ENCODE measurements at regions not wholly inside any gene's neighbourhood (a gene's known extent, or its start where the extent isn't known, plus 50 kb on each side); places are given as distances from the start of the nearest gene placed in this dataset.

GRCh38 chr18:26639149-26639548 is 90.8 kb upstream of the KCTD1 start:
- BruUV-seq (replicated peaks) = no TSS peak
- Histone ChIP-seq H3K4me3 (replicated peaks in 1 of 3; ENCODE audit: insufficient read depth in 1 of 3, low read depth in 1 of 3, low read length in 3 of 3) (no peak overlapping the region), H3K9me3 (replicated peaks; ENCODE audit: control insufficient read depth, insufficient read depth, low read length) (no peaks in the 10 kb centered on the region), H2AFZ (ENCODE audit: low read depth, low read length) (no peak overlapping the region), H3K27ac (ENCODE audit: insufficient read depth, low read depth, low read length) (no peak overlapping the region), H3K9ac (replicated peaks; ENCODE audit: extremely low read depth, insufficient read depth, low read length) (no peak overlapping the region), H4K20me1 (replicated peaks; ENCODE audit: control insufficient read depth, extremely low read depth, insufficient read depth, low read length) (no peaks in the 10 kb centered on the region), H3K27me3 (ENCODE audit: control insufficient read depth in 2 of 2, insufficient read depth in 2 of 2, low read length in 2 of 2) (no peaks in the 10 kb centered on the region), H3K4me1 (ENCODE audit: control insufficient read depth, extremely low read depth, insufficient read depth, low read length) (no peaks in the 10 kb centered on the region), H3K79me2 (ENCODE audit: control insufficient read depth, insufficient read depth, low read length) (no peaks in the 10 kb centered on the region), H3K9me1 (replicated peaks; ENCODE audit: control insufficient read depth, extremely low read depth, insufficient read depth, low read length) (no peaks in the 10 kb centered on the region), H3K36me3 (ENCODE audit: control insufficient read depth in 2 of 2, extremely low read depth in 1 of 2, insufficient read depth in 2 of 2, low read length in 2 of 2) (no peaks in the 10 kb centered on the region), H3K4me2 (ENCODE audit: insufficient read depth, low read length) (no peak overlapping the region)
- DNase-seq (ENCODE audit: low read depth, low spot score) = no peak
- POLR2A ChIA-PET = no interaction called here
- intact Hi-C loops (cut with micrococcal nuclease) = no loop called here
- CTCF ChIA-PET = no interaction called here
- dilution Hi-C loops (cut with MboI; ENCODE audit: extremely low pct_ligation_motif_present, low sequenced_read_pairs) = no loop called here
- no peak for TF ChIP-seq MAX (IDR thresholded peaks at IDR 0.05; ENCODE audit: insufficient read depth, insufficient read length)
- no peak for TF ChIP-seq POLR2A (IDR thresholded peaks at IDR 0.05; ENCODE audit: low read depth, low read length)
- TF ChIP-seq GATA2 (IDR thresholded peaks at IDR 0.05; ENCODE audit: insufficient read depth, insufficient read length, low read depth, low read length) = no peak
- TF ChIP-seq POLR2AphosphoS5 (IDR thresholded peaks at IDR 0.05; ENCODE audit: insufficient read depth, low read depth, low read length) = no peak
- TF ChIP-seq JUN (IDR thresholded peaks at IDR 0.05; ENCODE audit: borderline replicate concordance, insufficient read depth, insufficient read length, low read depth) = no peak
- TF ChIP-seq CTCF (IDR thresholded peaks at IDR 0.05; ENCODE audit: extremely low read depth in 1 of 2, insufficient read depth in 1 of 2, low read depth in 1 of 2, low read length in 2 of 2) = no peak
- TF ChIP-seq FOS (IDR thresholded peaks at IDR 0.05; ENCODE audit: borderline replicate concordance, insufficient read depth, low read length) = no peak
- TF ChIP-seq EZH2 (IDR thresholded peaks at IDR 0.05; ENCODE audit: borderline replicate concordance, low read depth, low read length, severe bottlenecking) = no peak
- no peak for TF ChIP-seq MYC (IDR thresholded peaks at IDR 0.05; ENCODE audit: low read depth, low read length)
- no peak for FAIRE-seq

Measured in endothelial cell of umbilical vein (primary cell).